GM10266 (cell line): ENCODE measurements at regions not wholly inside any gene's neighbourhood (a gene's known extent, or its start where the extent isn't known, plus 50 kb on each side); places are given as distances from the start of the nearest gene placed in this dataset.

ENCODE experiments used
- DNase-seq: peaks from one replicate; pipeline ENCODE4 v3.0.0; 2012; ENCODE audit errors: extremely low spot score
- CTCF ChIP-seq: IDR thresholded peaks from 2 replicates; pipeline ENCODE4 v1.5.1; 2012; ENCODE audit warnings: mild to moderate bottlenecking, low read depth; ENCODE audit not compliant: control insufficient read depth, insufficient read depth; ENCODE audit errors: missing control alignments

- DNase-seq, result no peak
Observed at GRCh38 chr4:162456106-162456505, 292.3 kb upstream of the FSTL5 start.

GRCh38 chr4:162450531-162451035 is 286.8 kb upstream of the FSTL5 start:
- DNase-seq, result no peak
- no peak for TF ChIP-seq CTCF

More at GRCh38 chr4:162456106-162456505, 292.3 kb upstream of the FSTL5 start:
- no peak for TF ChIP-seq CTCF

- no peak for TF ChIP-seq CTCF
- DNase-seq, result no peak
Observed at GRCh38 chr4:162443510-162443909, 279.7 kb upstream of the FSTL5 start.

- no peak for DNase-seq
- no peak for TF ChIP-seq CTCF
Observed at GRCh38 chr4:162442128-162442527, 278.3 kb upstream of the FSTL5 start.

- TF ChIP-seq CTCF, result no peak
- no peak for DNase-seq
Observed at GRCh38 chr4:162422312-162422711, 258.5 kb upstream of the FSTL5 start.

- no peak for DNase-seq
- TF ChIP-seq CTCF, result no peak
Observed at GRCh38 chr4:162410854-162411253, 247.1 kb upstream of the FSTL5 start.

GRCh38 chr4:162409048-162409447 is 245.2 kb upstream of the FSTL5 start:
- TF ChIP-seq CTCF, result no peak
- DNase-seq, result no peak
